ENCODE measurements at regions not wholly inside any gene's neighbourhood (a gene's known extent, or its start where the extent isn't known, plus 50 kb on each side); places are given as distances from the start of the nearest gene placed in this dataset.
A peak's percentile ranks its signal among the peaks of the same experiment; 100 is the strongest.

DNA sequence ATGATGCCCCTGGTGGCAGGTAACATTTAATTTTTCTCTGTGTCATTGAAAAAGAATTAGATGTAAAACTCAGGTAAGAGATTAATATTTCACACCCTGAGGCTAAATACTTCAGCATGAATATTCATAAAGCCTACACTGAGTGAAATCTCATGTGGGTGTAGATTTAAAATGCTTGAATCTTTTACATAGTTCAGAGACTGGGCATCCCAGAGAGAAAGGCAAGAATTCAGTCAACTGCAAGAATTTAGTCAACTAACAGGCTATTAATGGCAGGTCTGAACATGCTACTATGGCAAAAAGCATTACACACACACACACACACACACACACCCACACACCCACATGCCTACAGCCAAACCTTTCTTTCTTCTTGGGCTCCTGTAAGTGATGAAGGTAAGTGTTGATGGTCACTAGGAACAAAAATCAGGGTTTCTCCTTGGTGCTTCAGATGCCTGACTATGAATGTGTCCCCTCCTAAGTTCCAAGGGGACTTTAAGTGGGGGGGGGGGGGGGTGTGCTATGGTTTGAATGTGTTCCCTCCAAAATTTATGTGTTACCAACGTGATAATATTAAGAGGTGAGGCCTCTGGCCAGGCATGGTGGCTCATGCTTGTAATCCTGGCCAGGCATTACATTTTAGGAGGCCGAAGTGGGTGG, 63.7 kb upstream of the PSMD7 start:
- no peak for ATAC-seq
- TF ChIP-seq ESRRG (CRISPR knock-in tag; IDR thresholded peaks at IDR 0.05), result no peak
- TF ChIP-seq ZNF565 (CRISPR knock-in tag; conservative IDR thresholded peaks at IDR 0.05; ENCODE audit: low read depth), result no peak
- no peak for TF ChIP-seq ARNTL (CRISPR knock-in tag; IDR thresholded peaks at IDR 0.05; ENCODE audit: borderline replicate concordance, low read depth)
- TF ChIP-seq BACH2 (CRISPR knock-in tag; IDR thresholded peaks at IDR 0.05; ENCODE audit: borderline replicate concordance), result no peak
- TF ChIP-seq CSDC2 (CRISPR knock-in tag; IDR thresholded peaks at IDR 0.05), result no peak
- TF ChIP-seq ZNF70 (CRISPR knock-in tag; IDR thresholded peaks at IDR 0.05), result no peak

DNA sequence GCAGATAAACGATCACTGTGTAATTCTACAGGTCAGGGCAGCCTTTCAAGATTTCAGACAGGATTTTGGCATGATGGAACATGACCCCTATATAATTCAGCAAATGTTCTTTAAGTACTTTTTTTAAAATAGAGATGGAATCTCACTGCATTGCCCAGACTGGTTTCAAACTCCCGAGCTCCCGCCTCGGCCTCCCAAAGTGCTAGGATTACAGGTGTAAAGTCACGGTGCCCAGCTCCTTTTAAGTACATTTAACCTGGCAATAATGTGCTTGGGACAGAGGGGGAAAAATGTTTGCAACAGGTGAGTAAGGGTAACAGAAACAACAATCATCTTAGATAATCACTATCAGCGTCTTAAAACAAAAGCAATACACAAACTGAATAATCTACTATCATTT, 66.5 kb upstream of the PSMD7 start:
- TF ChIP-seq ZC3H10 (CRISPR knock-in tag; IDR thresholded peaks at IDR 0.05) (no peak), ZNF8 (CRISPR knock-in tag; IDR thresholded peaks at IDR 0.05) (no peak)
- no peak for ATAC-seq

DNA sequence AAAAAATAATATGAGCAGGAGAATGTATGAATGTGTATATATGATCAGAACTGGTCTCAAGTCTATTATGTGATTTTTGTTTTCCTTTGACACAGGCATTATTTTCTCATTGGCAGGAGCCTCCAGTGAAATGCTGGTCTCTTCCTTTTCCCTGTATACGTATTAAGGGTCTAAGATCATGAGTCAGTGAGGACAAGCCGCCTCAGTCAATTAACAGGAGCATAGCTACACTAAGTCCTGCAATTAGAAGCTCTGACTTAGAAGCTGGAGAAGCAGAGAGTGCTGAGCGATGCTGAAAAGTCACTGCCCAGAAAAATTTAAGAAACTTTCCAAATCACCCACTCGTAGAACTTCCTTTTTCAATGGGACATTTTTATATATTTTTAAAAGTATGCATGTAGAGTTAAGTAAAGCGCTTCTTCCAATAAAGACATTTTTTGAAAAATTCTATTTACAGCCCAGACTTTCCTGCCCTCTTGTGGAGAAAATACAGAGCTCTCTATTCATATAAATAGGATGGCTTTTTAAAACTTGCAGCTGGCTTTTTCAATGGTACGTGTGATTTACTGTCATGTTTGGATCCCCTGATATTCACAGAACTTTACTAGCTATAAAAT, 70.2 kb upstream of the PSMD7 start:
- peak; percentile 57; the same call in 2 of the 3 replicates for ATAC-seq
- TF ChIP-seq TOX (CRISPR knock-in tag; IDR thresholded peaks at IDR 0.05; ENCODE audit: borderline replicate concordance), result no peak
- TF ChIP-seq, protein P1, sequence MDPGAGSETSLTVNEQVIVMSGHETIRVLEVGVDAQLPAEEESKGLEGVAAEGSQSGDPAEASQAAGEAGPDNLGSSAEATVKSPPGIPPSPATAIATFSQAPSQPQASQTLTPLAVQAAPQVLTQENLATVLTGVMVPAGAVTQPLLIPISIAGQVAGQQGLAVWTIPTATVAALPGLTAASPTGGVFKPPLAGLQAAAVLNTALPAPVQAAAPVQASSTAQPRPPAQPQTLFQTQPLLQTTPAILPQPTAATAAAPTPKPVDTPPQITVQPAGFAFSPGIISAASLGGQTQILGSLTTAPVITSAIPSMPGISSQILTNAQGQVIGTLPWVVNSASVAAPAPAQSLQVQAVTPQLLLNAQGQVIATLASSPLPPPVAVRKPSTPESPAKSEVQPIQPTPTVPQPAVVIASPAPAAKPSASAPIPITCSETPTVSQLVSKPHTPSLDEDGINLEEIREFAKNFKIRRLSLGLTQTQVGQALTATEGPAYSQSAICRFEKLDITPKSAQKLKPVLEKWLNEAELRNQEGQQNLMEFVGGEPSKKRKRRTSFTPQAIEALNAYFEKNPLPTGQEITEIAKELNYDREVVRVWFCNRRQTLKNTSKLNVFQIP (CRISPR knock-in tag; IDR thresholded peaks at IDR 0.05; ENCODE audit: borderline replicate concordance, low read depth), result no peak
- TF ChIP-seq ISL1 (CRISPR knock-in tag; IDR thresholded peaks at IDR 0.05), result no peak
- TF ChIP-seq GLIS3 (CRISPR knock-in tag; IDR thresholded peaks at IDR 0.05), result no peak
- TF ChIP-seq ZC3H10 (CRISPR knock-in tag; IDR thresholded peaks at IDR 0.05), result no peak
- TF ChIP-seq ZNF565 (CRISPR knock-in tag; conservative IDR thresholded peaks at IDR 0.05; ENCODE audit: low read depth), result no peak
- no peak for TF ChIP-seq CSDC2 (CRISPR knock-in tag; IDR thresholded peaks at IDR 0.05)
- no peak for TF ChIP-seq ESRRG (CRISPR knock-in tag; IDR thresholded peaks at IDR 0.05)
- TF ChIP-seq RARB (CRISPR knock-in tag; IDR thresholded peaks at IDR 0.05), result no peak
- TF ChIP-seq SNAI2 (CRISPR knock-in tag; IDR thresholded peaks at IDR 0.05), result no peak
- no peak for TF ChIP-seq OSR1 (CRISPR knock-in tag; IDR thresholded peaks at IDR 0.05)
- no peak for TF ChIP-seq ZFP30 (CRISPR knock-in tag; IDR thresholded peaks at IDR 0.05)
- no peak for TF ChIP-seq PPARA (CRISPR knock-in tag; IDR thresholded peaks at IDR 0.05; ENCODE audit: borderline replicate concordance)
- no peak for TF ChIP-seq BACH2 (CRISPR knock-in tag; IDR thresholded peaks at IDR 0.05; ENCODE audit: borderline replicate concordance)
- TF ChIP-seq, protein P2, sequence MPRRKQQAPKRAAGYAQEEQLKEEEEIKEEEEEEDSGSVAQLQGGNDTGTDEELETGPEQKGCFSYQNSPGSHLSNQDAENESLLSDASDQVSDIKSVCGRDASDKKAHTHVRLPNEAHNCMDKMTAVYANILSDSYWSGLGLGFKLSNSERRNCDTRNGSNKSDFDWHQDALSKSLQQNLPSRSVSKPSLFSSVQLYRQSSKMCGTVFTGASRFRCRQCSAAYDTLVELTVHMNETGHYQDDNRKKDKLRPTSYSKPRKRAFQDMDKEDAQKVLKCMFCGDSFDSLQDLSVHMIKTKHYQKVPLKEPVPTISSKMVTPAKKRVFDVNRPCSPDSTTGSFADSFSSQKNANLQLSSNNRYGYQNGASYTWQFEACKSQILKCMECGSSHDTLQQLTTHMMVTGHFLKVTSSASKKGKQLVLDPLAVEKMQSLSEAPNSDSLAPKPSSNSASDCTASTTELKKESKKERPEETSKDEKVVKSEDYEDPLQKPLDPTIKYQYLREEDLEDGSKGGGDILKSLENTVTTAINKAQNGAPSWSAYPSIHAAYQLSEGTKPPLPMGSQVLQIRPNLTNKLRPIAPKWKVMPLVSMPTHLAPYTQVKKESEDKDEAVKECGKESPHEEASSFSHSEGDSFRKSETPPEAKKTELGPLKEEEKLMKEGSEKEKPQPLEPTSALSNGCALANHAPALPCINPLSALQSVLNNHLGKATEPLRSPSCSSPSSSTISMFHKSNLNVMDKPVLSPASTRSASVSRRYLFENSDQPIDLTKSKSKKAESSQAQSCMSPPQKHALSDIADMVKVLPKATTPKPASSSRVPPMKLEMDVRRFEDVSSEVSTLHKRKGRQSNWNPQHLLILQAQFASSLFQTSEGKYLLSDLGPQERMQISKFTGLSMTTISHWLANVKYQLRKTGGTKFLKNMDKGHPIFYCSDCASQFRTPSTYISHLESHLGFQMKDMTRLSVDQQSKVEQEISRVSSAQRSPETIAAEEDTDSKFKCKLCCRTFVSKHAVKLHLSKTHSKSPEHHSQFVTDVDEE (CRISPR knock-in tag; IDR thresholded peaks at IDR 0.05), result no peak
- TF ChIP-seq, protein P3, sequence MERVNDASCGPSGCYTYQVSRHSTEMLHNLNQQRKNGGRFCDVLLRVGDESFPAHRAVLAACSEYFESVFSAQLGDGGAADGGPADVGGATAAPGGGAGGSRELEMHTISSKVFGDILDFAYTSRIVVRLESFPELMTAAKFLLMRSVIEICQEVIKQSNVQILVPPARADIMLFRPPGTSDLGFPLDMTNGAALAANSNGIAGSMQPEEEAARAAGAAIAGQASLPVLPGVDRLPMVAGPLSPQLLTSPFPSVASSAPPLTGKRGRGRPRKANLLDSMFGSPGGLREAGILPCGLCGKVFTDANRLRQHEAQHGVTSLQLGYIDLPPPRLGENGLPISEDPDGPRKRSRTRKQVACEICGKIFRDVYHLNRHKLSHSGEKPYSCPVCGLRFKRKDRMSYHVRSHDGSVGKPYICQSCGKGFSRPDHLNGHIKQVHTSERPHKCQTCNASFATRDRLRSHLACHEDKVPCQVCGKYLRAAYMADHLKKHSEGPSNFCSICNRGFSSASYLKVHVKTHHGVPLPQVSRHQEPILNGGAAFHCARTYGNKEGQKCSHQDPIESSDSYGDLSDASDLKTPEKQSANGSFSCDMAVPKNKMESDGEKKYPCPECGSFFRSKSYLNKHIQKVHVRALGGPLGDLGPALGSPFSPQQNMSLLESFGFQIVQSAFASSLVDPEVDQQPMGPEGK (CRISPR knock-in tag; IDR thresholded peaks at IDR 0.05; ENCODE audit: borderline replicate concordance), result no peak
- TF ChIP-seq ARNTL (CRISPR knock-in tag; IDR thresholded peaks at IDR 0.05; ENCODE audit: borderline replicate concordance, low read depth), result no peak
- TF ChIP-seq, protein P4, sequence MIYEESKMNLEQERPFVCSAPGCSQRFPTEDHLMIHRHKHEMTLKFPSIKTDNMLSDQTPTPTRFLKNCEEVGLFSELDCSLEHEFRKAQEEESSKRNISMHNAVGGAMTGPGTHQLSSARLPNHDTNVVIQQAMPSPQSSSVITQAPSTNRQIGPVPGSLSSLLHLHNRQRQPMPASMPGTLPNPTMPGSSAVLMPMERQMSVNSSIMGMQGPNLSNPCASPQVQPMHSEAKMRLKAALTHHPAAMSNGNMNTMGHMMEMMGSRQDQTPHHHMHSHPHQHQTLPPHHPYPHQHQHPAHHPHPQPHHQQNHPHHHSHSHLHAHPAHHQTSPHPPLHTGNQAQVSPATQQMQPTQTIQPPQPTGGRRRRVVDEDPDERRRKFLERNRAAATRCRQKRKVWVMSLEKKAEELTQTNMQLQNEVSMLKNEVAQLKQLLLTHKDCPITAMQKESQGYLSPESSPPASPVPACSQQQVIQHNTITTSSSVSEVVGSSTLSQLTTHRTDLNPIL (CRISPR knock-in tag; IDR thresholded peaks at IDR 0.05; ENCODE audit: low read depth), result no peak
- TF ChIP-seq ZFP3 (CRISPR knock-in tag; IDR thresholded peaks at IDR 0.05), result no peak

All from SK-N-SH treated with all-trans-retinoic acid at 6 μM for 48 hours (cell line).